PC-9 (cell line): ENCODE measurements at regions not wholly inside any gene's neighbourhood (a gene's known extent, or its start where the extent isn't known, plus 50 kb on each side); places are given as distances from the start of the nearest gene placed in this dataset.

Experiments used
- EZH2 ChIP-seq: fragments of 200-600 bp; sonication (generic); IDR thresholded peaks from 2 replicates; pipeline ENCODE4 v1.8.0; 2017; ENCODE audit warnings: antibody characterized with exemption, low read depth
- TF ChIP-seq, protein P1 (sequence below): fragments of 200-600 bp; sonication (generic); conservative IDR thresholded peaks from 2 replicates; pipeline ENCODE4 v1.6.1; 2017; ENCODE audit warnings: mixed run types, antibody characterized with exemption, mild to moderate bottlenecking, moderate library complexity

DNA sequence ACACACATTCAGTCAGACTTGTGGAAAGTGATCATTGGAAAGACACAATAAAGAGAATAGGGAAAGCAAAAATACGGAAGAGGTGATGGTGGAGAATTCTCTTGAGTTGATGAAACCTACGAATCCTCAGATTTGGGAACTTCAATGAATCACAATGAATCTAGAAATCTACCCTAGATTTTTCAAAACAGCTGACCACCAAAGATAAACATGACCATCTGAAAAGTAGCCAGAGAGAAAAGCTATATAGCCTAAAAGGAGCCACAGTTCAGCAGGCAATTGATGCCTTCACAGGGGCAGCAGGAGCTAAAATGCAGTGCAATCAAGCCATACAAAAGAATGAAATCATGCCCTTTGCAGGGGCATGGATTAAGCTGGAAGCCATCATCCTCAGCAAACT, 170.6 kb upstream of the RUNX1 start:
- TF ChIP-seq, protein P1, sequence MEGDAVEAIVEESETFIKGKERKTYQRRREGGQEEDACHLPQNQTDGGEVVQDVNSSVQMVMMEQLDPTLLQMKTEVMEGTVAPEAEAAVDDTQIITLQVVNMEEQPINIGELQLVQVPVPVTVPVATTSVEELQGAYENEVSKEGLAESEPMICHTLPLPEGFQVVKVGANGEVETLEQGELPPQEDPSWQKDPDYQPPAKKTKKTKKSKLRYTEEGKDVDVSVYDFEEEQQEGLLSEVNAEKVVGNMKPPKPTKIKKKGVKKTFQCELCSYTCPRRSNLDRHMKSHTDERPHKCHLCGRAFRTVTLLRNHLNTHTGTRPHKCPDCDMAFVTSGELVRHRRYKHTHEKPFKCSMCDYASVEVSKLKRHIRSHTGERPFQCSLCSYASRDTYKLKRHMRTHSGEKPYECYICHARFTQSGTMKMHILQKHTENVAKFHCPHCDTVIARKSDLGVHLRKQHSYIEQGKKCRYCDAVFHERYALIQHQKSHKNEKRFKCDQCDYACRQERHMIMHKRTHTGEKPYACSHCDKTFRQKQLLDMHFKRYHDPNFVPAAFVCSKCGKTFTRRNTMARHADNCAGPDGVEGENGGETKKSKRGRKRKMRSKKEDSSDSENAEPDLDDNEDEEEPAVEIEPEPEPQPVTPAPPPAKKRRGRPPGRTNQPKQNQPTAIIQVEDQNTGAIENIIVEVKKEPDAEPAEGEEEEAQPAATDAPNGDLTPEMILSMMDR: no peak
- no peak for TF ChIP-seq EZH2
